AG10803 (cell line): ENCODE measurements at regions not wholly inside any gene's neighbourhood (a gene's known extent, or its start where the extent isn't known, plus 50 kb on each side); places are given as distances from the start of the nearest gene placed in this dataset.

Source experiments
- DNase-seq: peaks from one replicate; pipeline ENCODE4 v3.0.0; 2010; ENCODE audit warnings: low read depth
- H3K4me3 ChIP-seq: 2 replicates; pipeline ENCODE4 v1.5.1; 2011; ENCODE audit warnings: mild to moderate bottlenecking, low read length, control low read depth
- CTCF ChIP-seq: conservative IDR thresholded peaks from 2 replicates; pipeline ENCODE4 v1.5.1; 2011; ENCODE audit warnings: mild to moderate bottlenecking, low read length, control low read depth, inconsistent platforms

DNA sequence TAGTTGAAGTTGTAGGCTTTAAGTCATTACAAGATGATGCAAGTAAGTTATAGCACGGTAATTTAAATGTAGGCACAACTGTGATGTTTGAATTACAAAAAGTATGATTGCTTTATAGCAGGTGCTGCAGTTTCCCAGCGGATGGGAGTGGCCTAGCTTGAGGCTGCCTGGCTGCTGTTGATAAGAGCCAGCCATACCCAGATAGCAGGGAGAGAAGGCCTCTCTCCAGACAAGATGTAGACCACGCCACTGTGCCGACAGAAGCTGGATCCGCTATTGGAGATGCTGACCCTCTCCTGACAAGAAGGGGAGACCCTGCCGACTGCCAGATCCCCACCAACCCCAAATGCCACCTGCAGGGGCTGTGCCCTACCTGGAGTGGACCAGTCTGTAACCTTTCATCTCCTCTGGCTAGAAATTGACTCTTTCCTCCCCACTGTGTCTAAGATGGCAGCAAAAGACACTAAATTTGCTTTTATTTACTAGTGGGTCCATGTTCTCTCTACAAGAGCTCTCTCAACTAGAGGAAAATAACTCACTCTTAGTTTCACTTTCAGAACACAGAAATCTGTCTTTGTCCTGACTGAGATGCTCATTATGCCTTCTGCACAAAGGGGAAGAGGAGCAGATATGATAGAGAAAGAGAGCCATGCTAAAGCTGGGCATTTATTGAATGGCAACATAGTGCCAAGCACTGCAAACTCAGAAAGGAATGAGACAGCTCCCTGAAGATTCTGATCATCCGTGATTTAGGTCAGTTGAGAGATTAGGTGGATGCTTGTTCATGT, 127.9 kb downstream of the URB2 start:
- no peak overlapping the region for H3K4me3 ChIP-seq
- TF ChIP-seq CTCF = no peak
- no peak for DNase-seq

- peak; percentile 79 for DNase-seq
- H3K4me3 ChIP-seq = no peak overlapping the region
- no peak for TF ChIP-seq CTCF
Measured at GRCh38 chr1:229756666-229757065, 130.6 kb downstream of the URB2 start.

DNA sequence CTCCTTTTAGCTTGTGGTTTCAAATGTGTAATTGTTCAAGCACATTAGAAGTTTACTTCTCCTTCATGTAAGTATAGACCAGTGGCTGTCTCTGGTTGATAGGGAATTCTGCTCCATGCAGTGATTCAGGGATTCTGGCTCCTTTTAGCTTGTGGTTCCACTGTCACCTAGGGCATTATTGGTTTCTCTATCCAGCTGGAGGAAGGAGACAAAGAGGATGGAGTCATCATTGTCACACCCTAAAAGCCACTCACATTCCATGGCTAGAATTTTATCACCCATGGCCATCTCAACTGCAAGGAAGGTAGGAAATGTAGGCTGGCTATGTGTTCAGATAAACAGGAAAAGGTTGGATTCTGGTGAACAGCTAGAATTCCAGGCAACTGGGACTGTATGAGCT, 131.2 kb downstream of the URB2 start:
- no peak for TF ChIP-seq CTCF
- no peak overlapping the region for H3K4me3 ChIP-seq
- DNase-seq = no peak

- peak; percentile 44 for DNase-seq
- H3K4me3 ChIP-seq = no peak overlapping the region
- TF ChIP-seq CTCF = no peak
Measured at GRCh38 chr1:229758101-229759036, 132.3 kb downstream of the URB2 start.

GRCh38 chr1:229759037-229759435, 133.0 kb downstream of the URB2 start:
- DNase-seq = peak; percentile 82
- no peak for TF ChIP-seq CTCF
- no peak overlapping the region for H3K4me3 ChIP-seq

GRCh38 chr1:229759586-229759985, 133.5 kb downstream of the URB2 start:
- no peak for DNase-seq
- no peak overlapping the region for H3K4me3 ChIP-seq
- no peak for TF ChIP-seq CTCF
